Left ventricle myocardium inferior (tissue), 1 donor: ENCODE measurements at regions not wholly inside any gene's neighbourhood (a gene's known extent, or its start where the extent isn't known, plus 50 kb on each side); places are given as distances from the start of the nearest gene placed in this dataset.

Experiments used
- DNase-seq: peaks from one replicate; pipeline ENCODE4 v3.0.0-alpha.2; 2020
- H3K27ac ChIP-seq: fragments of 200-600 bp; replicated peaks from 2 replicates; pipeline ENCODE4 v1.8.0; 2021
- H3K27me3 ChIP-seq: fragments of 200-600 bp; 2 replicates; pipeline ENCODE4 v1.8.0; 2021; ENCODE audit warnings: low read depth
- H3K36me3 ChIP-seq: fragments of 200-600 bp; 2 replicates; pipeline ENCODE4 v1.8.0; 2021
- H3K4me1 ChIP-seq: fragments of 200-600 bp; 2 replicates; pipeline ENCODE4 v1.8.0; 2021
- H3K4me3 ChIP-seq: fragments of 200-600 bp; 2 replicates; pipeline ENCODE4 v1.8.0; 2021; ENCODE audit warnings: mild to moderate bottlenecking, moderate library complexity
- H3K9me3 ChIP-seq: fragments of 200-600 bp; replicated peaks from 2 replicates; pipeline ENCODE4 v1.8.0; 2021
- intact Hi-C: fragments of 100-400 bp; cut with micrococcal nuclease; formaldehyde crosslinking; loops from one replicate; pipeline ENCODE4 v1.11.0; 2022
- TF ChIP-seq, protein P1 (sequence below): fragments of 200-600 bp; IDR thresholded peaks from 2 replicates; pipeline ENCODE4 v1.8.0; 2021; ENCODE audit warnings: antibody characterized with exemption, mild to moderate bottlenecking, borderline replicate concordance
- donor health status: DM: no; HTN: yes; CAD: no; lungs with severe emphysema.

GRCh38 chr15:85312929-85313331 is 67.5 kb upstream of the AKAP13 start:
- no peak overlapping the region for H3K27ac ChIP-seq
- intact Hi-C loops: no loop called here

DNA sequence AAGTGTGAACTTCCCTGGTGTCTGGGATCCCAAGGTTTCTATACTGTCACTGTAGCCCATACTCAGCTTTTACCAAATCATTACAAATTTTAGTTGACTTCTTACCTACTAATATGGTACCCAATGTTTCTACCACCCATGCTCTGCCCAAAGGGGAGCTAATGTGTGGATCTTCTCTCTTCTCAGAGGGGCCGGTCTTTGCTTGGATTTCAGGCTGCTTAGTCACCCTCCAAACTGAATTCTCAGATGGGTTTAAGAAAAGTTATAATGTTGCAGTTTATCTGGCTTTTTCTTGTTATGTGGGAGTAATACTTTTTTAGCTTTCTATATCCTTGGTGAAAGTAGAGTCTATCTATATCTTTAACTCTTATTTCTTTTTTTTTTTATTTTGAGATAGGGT is 67.1 kb upstream of the AKAP13 start:
- TF ChIP-seq, protein P1, sequence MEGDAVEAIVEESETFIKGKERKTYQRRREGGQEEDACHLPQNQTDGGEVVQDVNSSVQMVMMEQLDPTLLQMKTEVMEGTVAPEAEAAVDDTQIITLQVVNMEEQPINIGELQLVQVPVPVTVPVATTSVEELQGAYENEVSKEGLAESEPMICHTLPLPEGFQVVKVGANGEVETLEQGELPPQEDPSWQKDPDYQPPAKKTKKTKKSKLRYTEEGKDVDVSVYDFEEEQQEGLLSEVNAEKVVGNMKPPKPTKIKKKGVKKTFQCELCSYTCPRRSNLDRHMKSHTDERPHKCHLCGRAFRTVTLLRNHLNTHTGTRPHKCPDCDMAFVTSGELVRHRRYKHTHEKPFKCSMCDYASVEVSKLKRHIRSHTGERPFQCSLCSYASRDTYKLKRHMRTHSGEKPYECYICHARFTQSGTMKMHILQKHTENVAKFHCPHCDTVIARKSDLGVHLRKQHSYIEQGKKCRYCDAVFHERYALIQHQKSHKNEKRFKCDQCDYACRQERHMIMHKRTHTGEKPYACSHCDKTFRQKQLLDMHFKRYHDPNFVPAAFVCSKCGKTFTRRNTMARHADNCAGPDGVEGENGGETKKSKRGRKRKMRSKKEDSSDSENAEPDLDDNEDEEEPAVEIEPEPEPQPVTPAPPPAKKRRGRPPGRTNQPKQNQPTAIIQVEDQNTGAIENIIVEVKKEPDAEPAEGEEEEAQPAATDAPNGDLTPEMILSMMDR: no peak
- Histone ChIP-seq H3K27me3 (no peaks in the 10 kb centered on the region), H3K27ac (no peak overlapping the region), H3K4me3 (no peak overlapping the region), H3K4me1 (peaks cover 4% of the 10 kb centered on the region), H3K36me3 (no peaks in the 10 kb centered on the region), H3K9me3 (peaks cover 6% of the 10 kb centered on the region)
- DNase-seq: no peak
- intact Hi-C loops: no loop called here

More at GRCh38 chr15:85312929-85313331, 67.5 kb upstream of the AKAP13 start:
- no peak for DNase-seq
- no peak overlapping the region for H3K4me3 ChIP-seq
- H3K36me3 ChIP-seq: no peaks in the 10 kb centered on the region
- TF ChIP-seq, protein P1: no peak
- H3K9me3 ChIP-seq: peaks cover 6% of the 10 kb centered on the region
- H3K27me3 ChIP-seq: no peaks in the 10 kb centered on the region
- H3K4me1 ChIP-seq: peaks cover under 1% of the 10 kb centered on the region

- no peak overlapping the region for H3K27ac ChIP-seq
- no peak overlapping the region for H3K4me3 ChIP-seq
- H3K4me1 ChIP-seq: peaks cover 7% of the 10 kb centered on the region
- no peaks in the 10 kb centered on the region for H3K36me3 ChIP-seq
- intact Hi-C loops: no loop called here
- DNase-seq: no peak
- peaks cover 6% of the 10 kb centered on the region for H3K9me3 ChIP-seq
- TF ChIP-seq, protein P1: no peak
- no peaks in the 10 kb centered on the region for H3K27me3 ChIP-seq
Measured at GRCh38 chr15:85314146-85314545, 66.3 kb upstream of the AKAP13 start.

GRCh38 chr15:85314633-85315032 is 65.8 kb upstream of the AKAP13 start:
- no peaks in the 10 kb centered on the region for H3K36me3 ChIP-seq
- no peak for DNase-seq
- peaks cover 6% of the 10 kb centered on the region for H3K9me3 ChIP-seq
- no peak overlapping the region for H3K4me3 ChIP-seq
- peaks cover 7% of the 10 kb centered on the region for H3K4me1 ChIP-seq
- intact Hi-C loops: no loop called here
- TF ChIP-seq, protein P1: no peak
- no peaks in the 10 kb centered on the region for H3K27me3 ChIP-seq
- no peak overlapping the region for H3K27ac ChIP-seq

DNA sequence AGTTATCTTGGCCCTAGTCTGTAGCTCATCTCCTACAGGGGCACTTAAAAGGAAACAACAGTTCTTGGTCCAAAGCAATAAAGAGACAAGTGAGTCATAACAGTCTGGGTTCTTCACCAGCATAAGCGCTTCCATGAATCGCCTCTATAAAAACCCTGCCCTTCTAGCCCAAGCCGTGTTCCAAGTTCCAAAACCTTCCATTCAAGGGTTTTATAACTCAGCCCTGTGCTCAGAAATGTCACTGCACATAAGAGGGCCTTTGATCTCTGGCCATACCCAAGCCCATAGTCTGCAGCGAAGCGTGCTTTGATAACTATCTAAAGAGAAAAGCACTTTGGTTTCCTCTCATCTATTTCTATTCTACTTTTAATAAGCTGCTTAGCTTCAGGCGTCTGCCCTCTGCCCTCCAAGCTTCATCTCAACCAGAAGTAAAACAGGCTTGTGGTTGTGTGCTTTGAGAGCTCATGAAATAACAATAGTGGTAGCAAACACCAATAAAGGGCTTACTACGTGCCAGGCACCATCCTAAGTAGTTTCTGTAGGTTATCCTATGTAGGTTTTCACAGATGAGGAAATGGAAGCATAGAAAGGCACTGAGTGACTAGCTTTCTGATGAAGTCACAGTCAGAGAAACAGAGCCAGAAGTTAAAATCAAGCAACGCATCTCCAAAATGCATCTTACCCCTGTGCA is 64.0 kb upstream of the AKAP13 start:
- Histone ChIP-seq H3K4me1 (peaks cover 7% of the 10 kb centered on the region), H3K27ac (no peak overlapping the region), H3K36me3 (no peaks in the 10 kb centered on the region), H3K9me3 (peaks cover 4% of the 10 kb centered on the region), H3K27me3 (no peaks in the 10 kb centered on the region), H3K4me3 (no peak overlapping the region)
- TF ChIP-seq, protein P1: no peak
- DNase-seq: no peak
- intact Hi-C loops: no loop called here
